ENCODE measurements at regions not wholly inside any gene's neighbourhood (a gene's known extent, or its start where the extent isn't known, plus 50 kb on each side); places are given as distances from the start of the nearest gene placed in this dataset.
"Not testable (repeated sequence)": the region's sequence is repeated elsewhere in the genome, so short reads cannot be mapped to it uniquely, and the experiment has no call there.

GRCh38 chr1:121573881-121574504 lies 389.2 kb downstream of the SRGAP2C start:
- DNase-seq, result not testable (repeated sequence)

DNA sequence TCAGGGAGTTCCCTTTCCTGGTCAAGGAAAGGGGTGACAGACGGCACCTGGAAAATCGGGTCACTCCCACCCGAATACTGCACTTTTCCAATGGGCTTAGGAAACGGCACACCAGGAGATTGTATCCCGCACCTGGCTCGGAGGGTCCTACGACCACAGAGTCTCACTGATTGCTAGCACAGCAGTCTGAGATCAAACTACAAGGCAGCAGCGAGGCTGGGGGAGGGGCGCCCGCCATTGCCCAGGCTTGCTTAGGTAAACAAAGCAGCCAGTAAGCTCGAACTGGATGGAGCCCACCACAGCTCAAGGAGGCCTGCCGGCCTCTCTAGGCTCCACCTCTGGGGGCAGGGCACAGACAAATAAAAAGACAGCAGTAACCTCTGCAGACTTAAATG lies 389.7 kb downstream of the SRGAP2C start:
- not testable (repeated sequence) for DNase-seq

DNA sequence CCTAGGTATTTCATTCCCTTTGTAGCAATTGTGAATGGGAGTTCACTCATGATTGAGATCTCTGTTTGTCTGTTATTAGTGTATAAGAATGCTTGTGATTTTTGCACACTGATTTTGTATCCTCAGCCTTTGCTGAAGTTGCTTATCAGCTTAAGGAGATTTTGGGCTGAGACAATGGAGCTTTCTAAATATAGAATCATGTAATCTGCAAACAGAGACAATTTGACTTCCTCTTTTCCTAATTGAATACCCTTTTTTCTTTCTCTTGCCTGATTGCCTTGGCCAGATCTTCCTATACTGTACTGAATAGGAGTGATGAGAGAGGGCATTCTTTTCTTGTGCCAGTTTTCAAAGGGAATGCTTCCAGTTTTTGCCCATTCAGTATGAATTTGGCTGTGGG lies 398.1 kb downstream of the SRGAP2C start:
- not testable (repeated sequence) for DNase-seq

- peak; percentile 2 for DNase-seq
Measured at GRCh38 chr1:121586369-121587229, 401.8 kb downstream of the SRGAP2C start.

- DNase-seq, result no peak
Measured at GRCh38 chr1:121587230-121587569, 402.4 kb downstream of the SRGAP2C start.

- no peak for DNase-seq
Measured at GRCh38 chr1:121587777-121588176, 403.0 kb downstream of the SRGAP2C start.

GRCh38 chr1:121594096-121594495 lies 409.3 kb downstream of the SRGAP2C start:
- no peak for DNase-seq

DNA sequence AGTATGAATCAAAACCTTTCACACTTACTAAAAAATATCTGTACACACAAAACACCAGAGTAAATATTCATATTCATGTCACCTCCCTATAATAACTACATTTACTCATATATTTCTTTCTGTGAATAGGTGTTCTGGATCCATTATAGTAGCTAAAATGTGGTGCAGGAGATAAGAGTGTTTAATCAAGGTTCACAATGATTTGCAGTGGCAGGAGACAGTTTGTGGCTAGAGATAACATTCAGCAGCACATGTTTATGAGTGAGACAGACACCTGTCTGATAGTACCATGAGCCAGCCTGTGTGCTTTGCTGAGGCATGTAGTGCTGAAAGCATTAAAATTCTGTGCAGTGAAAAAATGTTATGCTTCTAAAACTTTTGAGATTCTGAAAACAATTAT lies 410.3 kb downstream of the SRGAP2C start:
- DNase-seq, result no peak

DNA sequence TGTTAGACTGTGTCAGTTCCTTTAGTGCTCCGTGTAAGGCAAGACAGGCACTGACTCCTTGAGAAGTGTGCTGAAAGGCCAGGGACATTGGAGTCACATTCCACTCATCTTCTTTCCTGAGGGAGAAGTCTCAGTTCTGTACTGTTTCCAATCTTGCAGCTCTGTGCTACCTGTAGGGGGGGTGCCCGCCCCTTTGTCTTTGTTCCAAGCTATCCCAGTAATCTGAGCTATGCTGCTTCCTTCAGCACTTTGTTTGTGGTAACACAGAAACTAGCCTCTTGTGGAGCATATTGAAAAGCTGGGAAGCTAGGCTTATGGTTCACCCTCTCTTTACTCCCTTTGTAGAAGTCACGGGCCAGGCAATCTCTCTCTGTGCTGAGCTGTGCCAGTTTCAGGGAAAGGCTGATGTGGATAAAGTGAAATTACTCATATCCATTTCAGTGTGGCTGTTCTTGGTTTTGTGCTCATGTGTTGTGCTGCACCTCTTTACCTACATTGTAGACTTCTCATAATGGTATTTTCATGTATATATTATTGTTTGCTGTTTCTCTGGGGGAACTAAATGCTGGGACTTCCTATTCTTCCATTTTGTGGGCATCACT lies 420.2 kb downstream of the SRGAP2C start:
- not testable (repeated sequence) for DNase-seq

- DNase-seq, result not testable (repeated sequence)
Measured at GRCh38 chr1:121607499-121607898, 422.7 kb downstream of the SRGAP2C start.
